ENCODE measurements at regions not wholly inside any gene's neighbourhood (a gene's known extent, or its start where the extent isn't known, plus 50 kb on each side); places are given as distances from the start of the nearest gene placed in this dataset.

GRCh38 chr7:10912077-10912476 is 61.6 kb upstream of the PHF14 start:
- no peaks in the 10 kb centered on the region for H3K36me3 ChIP-seq (ENCODE audit: control insufficient read depth, insufficient read depth, low read length)
- H3K9ac ChIP-seq (ENCODE audit: extremely low read depth, low read length, poor library complexity, severe bottlenecking): no peak overlapping the region
- WGBS, 2 experiments (ENCODE audit: insufficient coverage in 1 of 2, insufficient read length in 1 of 2): 90 to 94% methylated on average over 1 of the region's 1 CpG
- H3K27ac Mint-ChIP-seq: no peak overlapping the region
- no peaks in the 10 kb centered on the region for H3K27me3 Mint-ChIP-seq (ENCODE audit: insufficient read depth)
- no peak overlapping the region for H3K4me3 Mint-ChIP-seq
- no peak for TF ChIP-seq CTCF (conservative IDR thresholded peaks at IDR 0.05)
- peaks cover 7% of the 10 kb centered on the region for H3K9me3 ChIP-seq (ENCODE audit: control insufficient read depth, low read length)
- DNase-seq: no peak
- no peak overlapping the region for H3K27ac ChIP-seq (ENCODE audit: low read depth, low read length)
- no peaks in the 10 kb centered on the region for H3K27me3 ChIP-seq (ENCODE audit: control insufficient read depth, insufficient read depth, low read length, poor library complexity, severe bottlenecking)
- H3K9me3 Mint-ChIP-seq: peaks cover 3% of the 10 kb centered on the region
- no peaks in the 10 kb centered on the region for H3K36me3 Mint-ChIP-seq (ENCODE audit: low read depth)
- no peak overlapping the region for H3K4me3 ChIP-seq (ENCODE audit: low read length)
- H3K4me1 Mint-ChIP-seq: no peaks in the 10 kb centered on the region
- H3K4me1 ChIP-seq (ENCODE audit: control insufficient read depth, insufficient read depth, low read length): no peaks in the 10 kb centered on the region

DNA sequence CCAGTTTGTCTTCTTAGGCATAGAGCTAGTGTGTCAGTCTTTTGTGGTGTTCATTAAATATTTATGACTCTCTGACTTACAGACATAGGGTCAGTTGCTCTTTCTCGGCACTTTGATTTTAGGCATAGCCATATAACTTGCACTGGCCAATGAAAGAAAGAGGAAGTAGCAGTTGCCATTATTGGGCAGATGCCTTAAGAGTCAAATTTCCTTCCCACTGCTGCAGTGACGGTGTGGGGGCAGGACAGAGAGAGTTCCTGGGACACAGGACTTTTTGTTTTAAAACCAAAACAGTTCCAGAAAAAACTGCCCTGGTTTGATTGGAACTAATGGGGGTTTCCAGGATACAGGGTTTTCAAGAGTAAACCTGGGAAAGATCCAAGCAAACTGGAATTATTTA is 60.2 kb upstream of the PHF14 start:
- no peaks in the 10 kb centered on the region for H3K27me3 ChIP-seq (ENCODE audit: control insufficient read depth, insufficient read depth, low read length, poor library complexity, severe bottlenecking)
- no peak overlapping the region for H3K27ac Mint-ChIP-seq

GRCh38 chr7:10918093-10918590 is 55.5 kb upstream of the PHF14 start:
- WGBS, 2 experiments (ENCODE audit: insufficient coverage in 1 of 2, insufficient read length in 1 of 2): 87 to 100% methylated on average over 1 to 4 of the region's 4 CpGs
- no peak for DNase-seq
- TF ChIP-seq CTCF (conservative IDR thresholded peaks at IDR 0.05): no peak
- Histone ChIP-seq H3K9ac (ENCODE audit: extremely low read depth, low read length, poor library complexity, severe bottlenecking) (no peak overlapping the region), H3K4me3 (ENCODE audit: low read length) (no peak overlapping the region), H3K4me1 (ENCODE audit: control insufficient read depth, insufficient read depth, low read length) (no peaks in the 10 kb centered on the region), H3K36me3 (ENCODE audit: control insufficient read depth, insufficient read depth, low read length) (no peaks in the 10 kb centered on the region), H3K27ac (ENCODE audit: low read depth, low read length) (no peak overlapping the region), H3K9me3 (ENCODE audit: control insufficient read depth, low read length) (no peaks in the 10 kb centered on the region), H3K27me3 (ENCODE audit: control insufficient read depth, insufficient read depth, low read length, poor library complexity, severe bottlenecking) (no peaks in the 10 kb centered on the region)
- no peaks in the 10 kb centered on the region for H3K4me1 Mint-ChIP-seq
- no peak overlapping the region for H3K27ac Mint-ChIP-seq
- H3K27me3 Mint-ChIP-seq (ENCODE audit: insufficient read depth): no peaks in the 10 kb centered on the region
- no peaks in the 10 kb centered on the region for H3K9me3 Mint-ChIP-seq
- no peak overlapping the region for H3K4me3 Mint-ChIP-seq
- no peaks in the 10 kb centered on the region for H3K36me3 Mint-ChIP-seq (ENCODE audit: low read depth)

More for the DNA sequence above, 60.2 kb upstream of the PHF14 start:
- no peaks in the 10 kb centered on the region for H3K4me1 Mint-ChIP-seq
- Histone ChIP-seq H3K4me3 (ENCODE audit: low read length) (no peak overlapping the region), H3K36me3 (ENCODE audit: control insufficient read depth, insufficient read depth, low read length) (no peaks in the 10 kb centered on the region), H3K9me3 (ENCODE audit: control insufficient read depth, low read length) (peaks cover 7% of the 10 kb centered on the region), H3K27ac (ENCODE audit: low read depth, low read length) (no peak overlapping the region), H3K4me1 (ENCODE audit: control insufficient read depth, insufficient read depth, low read length) (no peaks in the 10 kb centered on the region), H3K9ac (ENCODE audit: extremely low read depth, low read length, poor library complexity, severe bottlenecking) (no peak overlapping the region)
- TF ChIP-seq CTCF (conservative IDR thresholded peaks at IDR 0.05): no peak
- no peak overlapping the region for H3K4me3 Mint-ChIP-seq
- no peaks in the 10 kb centered on the region for H3K27me3 Mint-ChIP-seq (ENCODE audit: insufficient read depth)
- no peaks in the 10 kb centered on the region for H3K36me3 Mint-ChIP-seq (ENCODE audit: low read depth)
- no peak for DNase-seq
- peaks cover 3% of the 10 kb centered on the region for H3K9me3 Mint-ChIP-seq
- 80 to 86% methylated on average over 1 to 2 of the region's 2 CpGs for WGBS, 2 experiments (ENCODE audit: insufficient coverage in 1 of 2, insufficient read length in 1 of 2)
